Neural progenitor cell (in vitro differentiated cells): ENCODE measurements at regions not wholly inside any gene's neighbourhood (a gene's known extent, or its start where the extent isn't known, plus 50 kb on each side); places are given as distances from the start of the nearest gene placed in this dataset.

Experiments used
- DNase-seq: peaks from one replicate; pipeline ENCODE4 v3.0.0-alpha.2; 2016; ENCODE audit warnings: low spot score
- H2AFZ ChIP-seq: fragments of 200-600 bp; sonication (generic); replicated peaks from 2 replicates; pipeline ENCODE4 v1.6.1; 2016; ENCODE audit warnings: antibody characterized with exemption
- H3F3A ChIP-seq: fragments of 200-600 bp; sonication (generic); 2 replicates; pipeline ENCODE4 v1.6.1; 2016; ENCODE audit warnings: antibody characterized with exemption, low read depth
- H3K27ac ChIP-seq: fragments of 200-600 bp; sonication (generic); 2 replicates; pipeline ENCODE4 v1.5.1; 2016; ENCODE audit warnings: mild to moderate bottlenecking
- H3K27me3 ChIP-seq: fragments of 200-600 bp; sonication (generic); 2 replicates; pipeline ENCODE4 v1.6.1; 2016; ENCODE audit warnings: mild to moderate bottlenecking, moderate library complexity
- H3K36me3 ChIP-seq: fragments of 200-600 bp; sonication (generic); 2 replicates; pipeline ENCODE4 v1.5.1; 2016
- H3K4me1 ChIP-seq: fragments of 200-600 bp; sonication (generic); 2 replicates; pipeline ENCODE4 v1.6.1; 2016; ENCODE audit warnings: mixed run types
- H3K4me2 ChIP-seq: fragments of 200-600 bp; sonication (generic); 2 replicates; pipeline ENCODE4 v1.6.1; 2016
- H3K4me3 ChIP-seq: fragments of 200-600 bp; sonication (generic); 2 replicates; pipeline ENCODE4 v1.5.1; 2016
- H3K79me2 ChIP-seq: fragments of 200-600 bp; sonication (generic); 2 replicates; pipeline ENCODE4 v1.6.1; 2016; ENCODE audit warnings: low read depth
- H3K9ac ChIP-seq: fragments of 200-600 bp; sonication (generic); 2 replicates; pipeline ENCODE4 v1.6.1; 2016
- H3K9me3 ChIP-seq: fragments of 200-600 bp; sonication (generic); 2 replicates; pipeline ENCODE4 v1.5.1; 2016; ENCODE audit warnings: low read depth
- H4K20me1 ChIP-seq: fragments of 200-600 bp; sonication (generic); 2 replicates; pipeline ENCODE4 v1.6.1; 2016; ENCODE audit warnings: low read depth
- H3K27ac Mint-ChIP-seq: 3 replicates; pipeline ENCODE4 v1.8.0; 2021; ENCODE audit warnings: mixed read lengths
- H3K27me3 Mint-ChIP-seq: 2 replicates; pipeline ENCODE4 v1.8.0; 2022; ENCODE audit warnings: low read depth, mild to moderate bottlenecking, inconsistent platforms, moderate library complexity, mixed read lengths; ENCODE audit not compliant: insufficient read depth
- H3K36me3 Mint-ChIP-seq: 3 replicates; pipeline ENCODE4 v1.8.0; 2021; ENCODE audit warnings: mixed read lengths
- H3K4me1 Mint-ChIP-seq: 3 replicates; pipeline ENCODE4 v1.8.0; 2021; ENCODE audit warnings: mixed read lengths
- H3K4me3 Mint-ChIP-seq: 3 replicates; pipeline ENCODE4 v1.8.0; 2021; ENCODE audit warnings: mild to moderate bottlenecking, moderate library complexity, mixed read lengths
- H3K9me3 Mint-ChIP-seq: 3 replicates; pipeline ENCODE4 v1.8.0; 2020; ENCODE audit warnings: mixed read lengths
- EZH2 ChIP-seq: fragments of 200-600 bp; sonication (generic); IDR thresholded peaks from 2 replicates; pipeline ENCODE4 v1.6.1; 2017; ENCODE audit warnings: antibody characterized with exemption, mild to moderate bottlenecking, moderate library complexity
- EZH2phosphoT487 ChIP-seq: fragments of 200-600 bp; sonication (generic); IDR thresholded peaks from 2 replicates; pipeline ENCODE4 v1.6.1; 2017; ENCODE audit warnings: antibody characterized with exemption
- TF ChIP-seq, protein P1 (sequence below): fragments of 200-600 bp; sonication (generic); IDR thresholded peaks from 2 replicates; pipeline ENCODE4 v1.5.1; 2017; ENCODE audit warnings: antibody characterized with exemption, mild to moderate bottlenecking

DNA sequence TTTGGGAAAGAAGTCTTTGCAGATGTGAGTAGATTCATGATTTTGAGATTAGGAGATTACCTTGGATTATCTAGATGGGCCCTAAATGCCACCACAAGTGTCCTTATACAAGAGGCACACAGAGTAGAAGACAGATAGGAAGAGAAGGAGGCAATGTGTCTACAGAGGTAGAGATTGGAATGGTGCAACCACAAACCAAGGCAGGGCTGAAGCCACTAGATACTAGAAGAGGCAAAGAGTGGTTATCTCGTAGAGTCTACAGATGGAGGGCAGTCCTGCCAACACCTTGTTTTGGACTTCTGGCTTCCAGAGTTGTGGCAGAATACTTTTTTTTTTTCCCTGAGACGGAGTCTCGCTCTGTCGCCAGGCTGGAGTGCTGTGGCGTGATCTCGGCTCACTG lies 138.3 kb upstream of the AKIRIN2 start:
- TF ChIP-seq EZH2 (no peak), EZH2phosphoT487 (no peak)
- TF ChIP-seq, protein P1, sequence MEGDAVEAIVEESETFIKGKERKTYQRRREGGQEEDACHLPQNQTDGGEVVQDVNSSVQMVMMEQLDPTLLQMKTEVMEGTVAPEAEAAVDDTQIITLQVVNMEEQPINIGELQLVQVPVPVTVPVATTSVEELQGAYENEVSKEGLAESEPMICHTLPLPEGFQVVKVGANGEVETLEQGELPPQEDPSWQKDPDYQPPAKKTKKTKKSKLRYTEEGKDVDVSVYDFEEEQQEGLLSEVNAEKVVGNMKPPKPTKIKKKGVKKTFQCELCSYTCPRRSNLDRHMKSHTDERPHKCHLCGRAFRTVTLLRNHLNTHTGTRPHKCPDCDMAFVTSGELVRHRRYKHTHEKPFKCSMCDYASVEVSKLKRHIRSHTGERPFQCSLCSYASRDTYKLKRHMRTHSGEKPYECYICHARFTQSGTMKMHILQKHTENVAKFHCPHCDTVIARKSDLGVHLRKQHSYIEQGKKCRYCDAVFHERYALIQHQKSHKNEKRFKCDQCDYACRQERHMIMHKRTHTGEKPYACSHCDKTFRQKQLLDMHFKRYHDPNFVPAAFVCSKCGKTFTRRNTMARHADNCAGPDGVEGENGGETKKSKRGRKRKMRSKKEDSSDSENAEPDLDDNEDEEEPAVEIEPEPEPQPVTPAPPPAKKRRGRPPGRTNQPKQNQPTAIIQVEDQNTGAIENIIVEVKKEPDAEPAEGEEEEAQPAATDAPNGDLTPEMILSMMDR: no peak
- Histone ChIP-seq H3K4me1 (no peaks in the 10 kb centered on the region), H3K27me3 (no peaks in the 10 kb centered on the region), H3K27ac (no peak overlapping the region), H3K4me3 (no peak overlapping the region), H3F3A (no peaks in the 10 kb centered on the region), H2AFZ (no peak overlapping the region), H4K20me1 (no peaks in the 10 kb centered on the region), H3K79me2 (no peaks in the 10 kb centered on the region), H3K4me2 (no peak overlapping the region), H3K9me3 (peaks cover 4% of the 10 kb centered on the region), H3K36me3 (no peaks in the 10 kb centered on the region), H3K9ac (no peak overlapping the region)
- H3K4me3 Mint-ChIP-seq: no peak overlapping the region
- no peak overlapping the region for H3K27ac Mint-ChIP-seq
- H3K27me3 Mint-ChIP-seq: no peaks in the 10 kb centered on the region
- peaks cover 5% of the 10 kb centered on the region for H3K9me3 Mint-ChIP-seq
- DNase-seq: no peak
- H3K4me1 Mint-ChIP-seq: no peaks in the 10 kb centered on the region
- no peaks in the 10 kb centered on the region for H3K36me3 Mint-ChIP-seq

DNA sequence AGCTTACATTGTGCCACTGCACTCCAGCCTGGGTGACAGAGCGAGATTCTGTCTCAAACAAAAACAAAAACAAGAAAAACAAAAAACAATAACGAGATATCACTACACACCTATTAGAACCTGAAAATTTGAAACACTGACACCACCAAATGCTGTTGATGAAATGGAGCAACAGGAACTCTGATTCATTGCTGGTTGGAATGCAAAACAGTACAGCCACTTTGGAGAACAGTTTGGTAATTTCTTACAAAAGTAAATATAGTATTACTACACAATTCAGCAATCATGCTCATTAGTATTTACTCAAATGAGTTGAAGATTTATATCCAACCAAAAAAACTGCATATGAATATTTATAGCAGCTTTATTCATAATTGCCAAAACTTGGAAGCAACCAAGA lies 135.8 kb upstream of the AKIRIN2 start:
- no peak overlapping the region for H3K4me3 ChIP-seq
- no peaks in the 10 kb centered on the region for H3K79me2 ChIP-seq
- H3K9me3 ChIP-seq: peaks cover 4% of the 10 kb centered on the region
- no peak overlapping the region for H3K4me3 Mint-ChIP-seq
- no peak for DNase-seq
- H3F3A ChIP-seq: no peaks in the 10 kb centered on the region
- H3K9me3 Mint-ChIP-seq: peaks cover 5% of the 10 kb centered on the region
- no peaks in the 10 kb centered on the region for H3K36me3 ChIP-seq
- no peaks in the 10 kb centered on the region for H3K4me1 ChIP-seq
- no peak overlapping the region for H2AFZ ChIP-seq
- H3K4me1 Mint-ChIP-seq: no peaks in the 10 kb centered on the region
- H3K36me3 Mint-ChIP-seq: no peaks in the 10 kb centered on the region
- no peaks in the 10 kb centered on the region for H3K27me3 Mint-ChIP-seq
- H3K27ac Mint-ChIP-seq: no peak overlapping the region
- H3K9ac ChIP-seq: no peak overlapping the region
- no peak overlapping the region for H3K27ac ChIP-seq
- no peaks in the 10 kb centered on the region for H4K20me1 ChIP-seq
- no peak overlapping the region for H3K4me2 ChIP-seq
- no peaks in the 10 kb centered on the region for H3K27me3 ChIP-seq
- no peak for TF ChIP-seq EZH2phosphoT487
- no peak for TF ChIP-seq EZH2
- TF ChIP-seq, protein P1: no peak

DNA sequence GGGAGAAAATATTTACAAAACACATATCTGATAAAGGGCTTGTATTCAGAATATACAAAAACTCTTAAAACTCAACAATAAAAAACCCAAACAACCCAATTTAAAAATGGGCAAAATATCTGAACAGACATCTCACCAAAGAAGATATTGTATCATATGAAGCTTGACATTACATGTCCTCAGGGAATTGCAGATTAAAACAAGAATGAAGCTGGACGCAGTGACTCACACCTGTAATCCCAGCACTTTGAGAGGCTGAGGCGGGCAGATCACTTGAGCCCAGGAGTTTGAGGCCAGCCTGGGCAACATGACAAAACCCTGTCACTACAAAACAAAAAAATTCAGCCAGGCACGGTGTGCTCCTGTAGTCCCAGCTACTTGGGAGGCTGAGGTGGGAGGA lies 135.4 kb upstream of the AKIRIN2 start:
- TF ChIP-seq, protein P1: no peak
- no peak for TF ChIP-seq EZH2
- TF ChIP-seq EZH2phosphoT487: no peak
- no peaks in the 10 kb centered on the region for H3K27me3 ChIP-seq
- no peaks in the 10 kb centered on the region for H3K4me1 Mint-ChIP-seq

More for the DNA sequence above, 135.4 kb upstream of the AKIRIN2 start:
- Mint-ChIP-seq H3K9me3 (peaks cover 5% of the 10 kb centered on the region), H3K27ac (no peak overlapping the region), H3K4me3 (no peak overlapping the region), H3K27me3 (no peaks in the 10 kb centered on the region), H3K36me3 (no peaks in the 10 kb centered on the region)
- H3K79me2 ChIP-seq: no peaks in the 10 kb centered on the region
- H3K4me3 ChIP-seq: no peak overlapping the region
- DNase-seq: no peak
- H3K9me3 ChIP-seq: peaks cover 4% of the 10 kb centered on the region
- H4K20me1 ChIP-seq: no peaks in the 10 kb centered on the region
- H3K9ac ChIP-seq: no peak overlapping the region
- H3K27ac ChIP-seq: no peak overlapping the region
- H3K4me2 ChIP-seq: no peak overlapping the region
- H3F3A ChIP-seq: no peaks in the 10 kb centered on the region
- no peaks in the 10 kb centered on the region for H3K4me1 ChIP-seq
- no peak overlapping the region for H2AFZ ChIP-seq
- H3K36me3 ChIP-seq: no peaks in the 10 kb centered on the region
